Suprapubic skin (tissue), 3 donors: ENCODE measurements at regions not wholly inside any gene's neighbourhood (a gene's known extent, or its start where the extent isn't known, plus 50 kb on each side); places are given as distances from the start of the nearest gene placed in this dataset.

Experiments
- CTCF ChIP-seq, 2 donors: fragments of 200-600 bp in 1 of 2; fragments of 450-650 bp in 1 of 2; sonication (generic) in 1 of 2; IDR thresholded peaks; one replicate each; pipeline ENCODE4 v1.5.1; 2016 to 2019; ENCODE audit warnings: antibody characterized with exemption in 2 of 2, mild to moderate bottlenecking in 1 of 2, moderate library complexity in 1 of 2
- POLR2AphosphoS5 ChIP-seq, 3 donors: sonication (generic); formaldehyde crosslinking; IDR thresholded peaks; one replicate each; pipeline ENCODE4 v1.6.1; 2017; ENCODE audit warnings: antibody characterized with exemption in 3 of 3

- TF ChIP-seq POLR2AphosphoS5 (IDR thresholded peaks at IDR 0.05) (no peak), CTCF (IDR thresholded peaks at IDR 0.05) (no peak)
These were observed 89.7 kb downstream of the FAM50B start for GRCh38 chr6:3938715-3939367.
